ENCODE measurements at regions not wholly inside any gene's neighbourhood (a gene's known extent, or its start where the extent isn't known, plus 50 kb on each side); places are given as distances from the start of the nearest gene placed in this dataset.
A peak's percentile ranks its signal among the peaks of the same experiment; 100 is the strongest.

GRCh38 chr6:21807299-21808044, 213.9 kb downstream of the SOX4 start (continued):
- TF ChIP-seq SMC3 (IDR thresholded peaks at IDR 0.05; ENCODE audit: low read depth, low read length), result no peak
- TF ChIP-seq FOS (IDR thresholded peaks at IDR 0.05; ENCODE audit: low read depth, low read length), result no peak

DNA sequence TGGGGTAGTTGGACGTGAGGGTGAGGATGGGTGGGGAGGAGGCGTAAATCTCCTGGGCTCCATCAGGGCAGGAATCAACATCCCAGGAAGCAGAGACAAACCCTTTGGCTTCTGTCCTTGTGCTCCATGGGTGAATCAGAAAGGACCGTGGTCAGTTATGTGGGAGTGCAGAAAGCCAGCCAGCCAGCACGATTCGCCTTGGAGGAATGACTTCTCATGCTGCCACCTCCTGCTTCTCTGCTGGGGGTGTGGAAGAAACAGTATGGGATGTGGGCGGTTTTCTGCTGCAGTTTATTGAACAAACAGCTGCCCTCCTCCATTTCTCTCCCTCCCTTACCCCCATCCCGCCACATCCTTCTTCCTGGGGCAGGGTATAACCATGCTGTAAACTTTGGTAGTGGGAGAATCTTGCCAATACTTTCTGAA, 214.5 kb downstream of the SOX4 start:
- H3K79me1 ChIP-seq (ENCODE audit: low read depth in 1 of 2, low read length in 2 of 2), result no peaks in the 10 kb centered on the region
- ATAC-seq (ENCODE audit: low read depth) (peak; percentile 91), DNase-seq (peak; percentile 78)
- H2BK20ac ChIP-seq (ENCODE audit: low read depth, low read length), result peak overlapping the region; percentile 63
- peak overlapping the region; percentile 75 for H2AFZ ChIP-seq (replicated peaks; ENCODE audit: low read length, poor library complexity)
- no TSS peak for BruUV-seq (replicated peaks)
- H3K23ac ChIP-seq (ENCODE audit: low read depth, low read length), result peak overlapping the region; percentile 53; the same call in 1 of the 2 replicates
- peak overlapping the region; percentile 7 for H3K4me2 ChIP-seq (ENCODE audit: low read depth, low read length)
- peaks cover 5% of the 10 kb centered on the region for H3K9me1 ChIP-seq (ENCODE audit: insufficient read depth, low read length)
- peak overlapping the region; percentile 62; the same call in 1 of the 2 replicates for H2AK5ac ChIP-seq (ENCODE audit: low read depth, low read length)
- no peaks in the 10 kb centered on the region for H3K9me3 ChIP-seq (ENCODE audit: control insufficient read depth, insufficient read depth, low read length)
- 20% methylated on average over 1 of the region's 7 CpGs; no CpG with 5 or more reads in 1 of the 2 experiments for WGBS, 2 experiments (ENCODE audit: extremely low coverage in 2 of 2, insufficient read length in 1 of 2)
- H2AK9ac ChIP-seq (replicated peaks; ENCODE audit: low read depth, low read length, poor library complexity), result no peak overlapping the region
- intact Hi-C loops (cut with micrococcal nuclease) (loop anchor here (5.0 kb wide), 1 partner anchor 211 kb away; no protein-coding TSS in a partner anchor), in situ Hi-C loops (cut with MboI; ENCODE audit: low sequenced_read_pairs) (no loop called here), dilution Hi-C loops (cut with HindIII; ENCODE audit: low sequenced_read_pairs, unreplicated experiment) (no loop called here)
- H3K27me3 ChIP-seq (ENCODE audit: control insufficient read depth, insufficient read depth, low read length), result no peaks in the 10 kb centered on the region
- CTCF ChIA-PET, result interaction anchor here (0.7 kb wide), 1 partner anchor 11 kb away, joined by 3 read pairs; no protein-coding TSS in a partner anchor
- peak overlapping the region; percentile 42; the same call in 1 of the 3 replicates for H2BK15ac ChIP-seq (ENCODE audit: low read depth, low read length)
- H3K18ac ChIP-seq (ENCODE audit: low read depth, low read length), result peak overlapping the region; percentile 74
- no peaks in the 10 kb centered on the region for H4K20me1 ChIP-seq (ENCODE audit: insufficient read depth, low read length)
- peak overlapping the region; percentile 47 for H2BK5ac ChIP-seq (ENCODE audit: low read depth, low read length, poor library complexity, severe bottlenecking)
- POLR2A ChIA-PET (ENCODE audit: unreplicated experiment), result interaction anchor here (0.5 to 0.6 kb wide), 2 partner anchors 506 to 710 kb away, joined by 4 to 5 read pairs; no protein-coding TSS in a partner anchor
- TF ChIP-seq ELK1 (IDR thresholded peaks at IDR 0.05; ENCODE audit: borderline replicate concordance, low read depth, low read length) (no peak), NFE2L2 (IDR thresholded peaks at IDR 0.05; ENCODE audit: low read depth, low read length) (no peak), MXI1 (IDR thresholded peaks at IDR 0.05; ENCODE audit: borderline replicate concordance, low read depth, low read length) (no peak), BHLHE40 (IDR thresholded peaks at IDR 0.05; ENCODE audit: low read depth, low read length) (peak; percentile 58; the same call in 1 of the 2 replicates), CEBPB (IDR thresholded peaks at IDR 0.05; ENCODE audit: low read depth, low read length) (no peak), MAFK (IDR thresholded peaks at IDR 0.05; ENCODE audit: low read depth, low read length) (no peak), SMC3 (IDR thresholded peaks at IDR 0.05; ENCODE audit: low read depth, low read length) (no peak; the same call in 1 of the 2 replicates)
- peak overlapping the region; percentile 65; the same call in 1 of the 2 replicates for H3K14ac ChIP-seq (replicated peaks; ENCODE audit: low read depth, low read length)
- H2BK120ac ChIP-seq (ENCODE audit: low read depth, low read length), result peak overlapping the region; percentile 73
- H3K27ac ChIP-seq (ENCODE audit: insufficient read depth, low read length), result peak overlapping the region; percentile 57
- H3K36me3 ChIP-seq (ENCODE audit: control insufficient read depth, insufficient read depth, low read length), result no peaks in the 10 kb centered on the region
- 0 out of 2 replicates have a peak overlapping the region, but pooled peaks have one; percentile 5 for H3K9ac ChIP-seq (ENCODE audit: low read depth, low read length)
- H4K8ac ChIP-seq (ENCODE audit: low read depth in 2 of 2, low read length in 2 of 2), result peak overlapping the region; percentile 72 to 86; a peak in 3 of 4 replicates
- peaks cover 18% of the 10 kb centered on the region for H3K4me1 ChIP-seq (ENCODE audit: control insufficient read depth, insufficient read depth, low read length)
- no peak overlapping the region for H3K4me3 ChIP-seq (ENCODE audit: insufficient read depth, low read depth, low read length)
- peak overlapping the region; percentile 82 for H3K4ac ChIP-seq (ENCODE audit: low read depth, low read length)
- no peak overlapping the region for H3K56ac ChIP-seq (ENCODE audit: extremely low read depth, insufficient read depth, low read length)
- peak overlapping the region; percentile 70 for H4K91ac ChIP-seq (ENCODE audit: insufficient read depth, low read depth, low read length)
- peak overlapping the region; percentile 56; the same call in 1 of the 2 replicates for H4K5ac ChIP-seq (ENCODE audit: low read depth, low read length)
